ENCODE measurements at regions not wholly inside any gene's neighbourhood (a gene's known extent, or its start where the extent isn't known, plus 50 kb on each side); places are given as distances from the start of the nearest gene placed in this dataset.
A peak's percentile ranks its signal among the peaks of the same experiment; 100 is the strongest.

DNA sequence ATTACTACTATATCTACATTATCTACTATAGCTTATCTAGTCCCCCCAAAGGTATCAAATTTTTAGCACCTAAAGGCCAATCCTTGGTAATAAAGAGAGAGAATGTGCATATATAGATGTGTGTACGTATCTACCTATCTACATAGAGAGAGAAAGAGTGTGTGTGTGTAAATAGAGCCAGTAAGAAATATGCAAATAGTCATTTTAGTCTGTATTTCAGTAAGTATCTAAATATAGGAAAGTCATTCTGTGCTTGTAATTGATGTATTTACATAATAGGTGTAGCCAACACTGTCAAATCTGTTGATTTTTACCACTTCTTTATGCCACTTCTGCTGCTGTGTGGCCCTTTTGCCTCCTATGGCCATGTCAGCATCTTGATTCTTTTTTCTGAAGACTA is 284.5 kb upstream of the TFPI start:
- Histone ChIP-seq H3K27me3 (no peaks in the 10 kb centered on the region), H3K36me3 (no peaks in the 10 kb centered on the region), H3K9me3 (no peaks in the 10 kb centered on the region), H3K4me1 (no peaks in the 10 kb centered on the region), H3K27ac (no peak overlapping the region), H3K4me3 (no peak overlapping the region)
- no peak for DNase-seq
- intact Hi-C loops (cut with DNase I), result no loop called here
- WGBS, 4 donors, result 92 to 98% (median 93%) methylated on average over 1 of the region's 1 CpG
- ATAC-seq, result no peak
- TF ChIP-seq POLR2A (IDR thresholded peaks at IDR 0.05) (no peak), CTCF (IDR thresholded peaks at IDR 0.05) (no peak)

GRCh38 chr2:187842315-187842714 is 288.1 kb upstream of the TFPI start:
- H3K27me3 ChIP-seq, result no peaks in the 10 kb centered on the region
- no peaks in the 10 kb centered on the region for H3K9me3 ChIP-seq
- 78 to 96% (median 93%) methylated on average over 4 of the region's 4 CpGs for WGBS, 4 donors
- DNase-seq (no peak), ATAC-seq (no peak)
- no peak overlapping the region for H3K4me3 ChIP-seq
- H3K27ac ChIP-seq, result no peak overlapping the region
- no peaks in the 10 kb centered on the region for H3K36me3 ChIP-seq
- TF ChIP-seq POLR2A (IDR thresholded peaks at IDR 0.05) (no peak), CTCF (IDR thresholded peaks at IDR 0.05) (no peak)
- intact Hi-C loops (cut with DNase I), result loop anchor here (5.0 to 10.0 kb wide), 8 partner anchors 248 to 662 kb away; no protein-coding TSS in a partner anchor
- no peaks in the 10 kb centered on the region for H3K4me1 ChIP-seq

- Histone ChIP-seq H3K9me3 (no peaks in the 10 kb centered on the region), H3K36me3 (no peaks in the 10 kb centered on the region), H3K4me1 (no peaks in the 10 kb centered on the region), H3K27me3 (no peaks in the 10 kb centered on the region), H3K27ac (no peak overlapping the region), H3K4me3 (no peak overlapping the region)
- ATAC-seq (no peak), DNase-seq (no peak)
- intact Hi-C loops (cut with DNase I), result loop anchor here (5.0 to 10.0 kb wide), 8 partner anchors 248 to 662 kb away; no protein-coding TSS in a partner anchor
- WGBS, 4 donors, result 49 to 57% (median 49%) methylated on average over 8 of the region's 8 CpGs
- peak; percentile 23 to 64 (median 46) for TF ChIP-seq CTCF (IDR thresholded peaks at IDR 0.05)
- no peak for TF ChIP-seq POLR2A (IDR thresholded peaks at IDR 0.05)
Observed at GRCh38 chr2:187842978-187843847, 289.0 kb upstream of the TFPI start.

DNA sequence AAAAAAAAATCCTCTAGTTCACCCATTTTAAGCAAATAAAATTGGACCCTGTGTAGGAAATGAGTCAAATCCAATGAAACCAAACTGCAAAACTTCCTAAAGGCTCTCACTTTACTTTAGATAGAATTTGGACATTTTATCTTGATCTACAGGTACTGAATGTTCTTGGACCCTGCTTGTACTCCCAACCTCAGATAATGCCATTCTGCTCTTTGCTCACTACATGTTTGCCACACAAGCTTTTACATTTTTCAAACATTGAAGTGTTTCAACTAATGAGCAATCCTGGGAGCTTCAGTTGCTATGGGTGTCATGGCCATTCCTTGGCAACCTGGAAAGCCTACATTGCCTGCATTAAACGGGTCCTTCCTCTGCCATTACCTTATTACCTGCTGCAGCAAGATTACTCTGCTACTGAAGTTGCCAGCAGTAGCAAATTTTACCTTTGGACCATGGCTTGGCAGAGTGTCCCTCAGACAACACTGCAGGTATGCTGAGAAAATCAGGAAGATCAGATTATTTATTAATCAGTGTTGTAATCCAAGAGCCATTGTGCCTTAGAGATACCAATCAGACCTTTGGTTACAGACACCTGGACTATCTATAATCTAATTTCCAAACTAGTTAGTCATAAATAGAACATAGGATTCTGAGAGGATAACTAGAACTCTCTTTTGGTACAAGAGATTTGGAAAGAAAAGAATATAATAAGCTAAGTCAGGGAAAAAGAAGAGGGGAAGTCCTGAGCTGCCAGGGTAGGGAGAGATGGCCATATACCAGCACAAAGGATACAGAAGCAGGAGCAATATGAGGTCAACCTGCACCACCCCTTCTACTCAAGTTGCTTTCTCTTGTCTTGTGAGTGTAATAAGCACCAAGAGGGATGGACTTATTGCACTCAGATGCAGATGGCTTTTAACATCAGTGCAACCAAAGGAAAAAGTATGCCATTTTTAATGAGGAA is 293.3 kb upstream of the TFPI start:
- DNase-seq (no peak), ATAC-seq (no peak)
- Histone ChIP-seq H3K9me3 (no peaks in the 10 kb centered on the region), H3K27me3 (no peaks in the 10 kb centered on the region), H3K4me3 (no peak overlapping the region), H3K36me3 (no peaks in the 10 kb centered on the region), H3K4me1 (no peaks in the 10 kb centered on the region), H3K27ac (no peak overlapping the region)
- WGBS, 4 donors, result 71 to 86% (median 78%) methylated on average over 1 of the region's 1 CpG
- TF ChIP-seq POLR2A (IDR thresholded peaks at IDR 0.05), result no peak
- TF ChIP-seq CTCF (IDR thresholded peaks at IDR 0.05), result no peak
- intact Hi-C loops (cut with DNase I), result loop anchor here in 8 of 10 donors (5.0 to 10.0 kb wide), 7 partner anchors 253 to 657 kb away; no protein-coding TSS in a partner anchor

Data from heart left ventricle (tissue), 16 donors.